ENCODE measurements at regions not wholly inside any gene's neighbourhood (a gene's known extent, or its start where the extent isn't known, plus 50 kb on each side); places are given as distances from the start of the nearest gene placed in this dataset.

DNA sequence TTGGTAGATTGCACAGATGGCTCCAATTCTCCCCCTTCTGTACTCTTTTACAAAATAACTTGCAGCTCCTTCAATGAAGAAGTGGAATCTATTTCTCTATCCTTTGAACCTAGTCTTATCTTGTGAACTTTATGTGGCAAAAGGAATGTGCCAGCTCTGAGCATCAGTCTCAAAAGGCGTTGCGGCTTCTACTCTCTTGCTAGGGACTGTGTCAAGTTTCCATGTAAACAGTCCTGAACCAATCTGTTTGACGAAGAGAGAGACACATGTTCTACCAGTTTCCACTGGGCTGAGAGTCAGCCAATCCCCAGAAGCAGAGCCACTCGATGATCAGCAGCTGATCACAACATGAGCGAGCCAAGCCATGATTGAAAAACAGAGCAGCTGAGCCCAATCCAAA is 439.7 kb upstream of the SETBP1 start:
- TF ChIP-seq CBFB (CRISPR knock-in tag; IDR thresholded peaks at IDR 0.05; ENCODE audit: low read depth): no peak
- TF ChIP-seq FOXP1 (CRISPR knock-in tag; IDR thresholded peaks at IDR 0.05; ENCODE audit: borderline replicate concordance): no peak
- TF ChIP-seq ZNF121 (CRISPR knock-in tag; IDR thresholded peaks at IDR 0.05): no peak
- TF ChIP-seq, protein P1, sequence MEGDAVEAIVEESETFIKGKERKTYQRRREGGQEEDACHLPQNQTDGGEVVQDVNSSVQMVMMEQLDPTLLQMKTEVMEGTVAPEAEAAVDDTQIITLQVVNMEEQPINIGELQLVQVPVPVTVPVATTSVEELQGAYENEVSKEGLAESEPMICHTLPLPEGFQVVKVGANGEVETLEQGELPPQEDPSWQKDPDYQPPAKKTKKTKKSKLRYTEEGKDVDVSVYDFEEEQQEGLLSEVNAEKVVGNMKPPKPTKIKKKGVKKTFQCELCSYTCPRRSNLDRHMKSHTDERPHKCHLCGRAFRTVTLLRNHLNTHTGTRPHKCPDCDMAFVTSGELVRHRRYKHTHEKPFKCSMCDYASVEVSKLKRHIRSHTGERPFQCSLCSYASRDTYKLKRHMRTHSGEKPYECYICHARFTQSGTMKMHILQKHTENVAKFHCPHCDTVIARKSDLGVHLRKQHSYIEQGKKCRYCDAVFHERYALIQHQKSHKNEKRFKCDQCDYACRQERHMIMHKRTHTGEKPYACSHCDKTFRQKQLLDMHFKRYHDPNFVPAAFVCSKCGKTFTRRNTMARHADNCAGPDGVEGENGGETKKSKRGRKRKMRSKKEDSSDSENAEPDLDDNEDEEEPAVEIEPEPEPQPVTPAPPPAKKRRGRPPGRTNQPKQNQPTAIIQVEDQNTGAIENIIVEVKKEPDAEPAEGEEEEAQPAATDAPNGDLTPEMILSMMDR (IDR thresholded peaks at IDR 0.05): no peak
- TF ChIP-seq JUN (CRISPR knock-in tag; IDR thresholded peaks at IDR 0.05): no peak
- TF ChIP-seq NR1H2 (CRISPR knock-in tag; IDR thresholded peaks at IDR 0.05): no peak
- TF ChIP-seq, protein P2, sequence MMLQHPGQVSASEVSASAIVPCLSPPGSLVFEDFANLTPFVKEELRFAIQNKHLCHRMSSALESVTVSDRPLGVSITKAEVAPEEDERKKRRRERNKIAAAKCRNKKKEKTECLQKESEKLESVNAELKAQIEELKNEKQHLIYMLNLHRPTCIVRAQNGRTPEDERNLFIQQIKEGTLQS (CRISPR knock-in tag; conservative IDR thresholded peaks at IDR 0.05): no peak
- TF ChIP-seq, protein P3, sequence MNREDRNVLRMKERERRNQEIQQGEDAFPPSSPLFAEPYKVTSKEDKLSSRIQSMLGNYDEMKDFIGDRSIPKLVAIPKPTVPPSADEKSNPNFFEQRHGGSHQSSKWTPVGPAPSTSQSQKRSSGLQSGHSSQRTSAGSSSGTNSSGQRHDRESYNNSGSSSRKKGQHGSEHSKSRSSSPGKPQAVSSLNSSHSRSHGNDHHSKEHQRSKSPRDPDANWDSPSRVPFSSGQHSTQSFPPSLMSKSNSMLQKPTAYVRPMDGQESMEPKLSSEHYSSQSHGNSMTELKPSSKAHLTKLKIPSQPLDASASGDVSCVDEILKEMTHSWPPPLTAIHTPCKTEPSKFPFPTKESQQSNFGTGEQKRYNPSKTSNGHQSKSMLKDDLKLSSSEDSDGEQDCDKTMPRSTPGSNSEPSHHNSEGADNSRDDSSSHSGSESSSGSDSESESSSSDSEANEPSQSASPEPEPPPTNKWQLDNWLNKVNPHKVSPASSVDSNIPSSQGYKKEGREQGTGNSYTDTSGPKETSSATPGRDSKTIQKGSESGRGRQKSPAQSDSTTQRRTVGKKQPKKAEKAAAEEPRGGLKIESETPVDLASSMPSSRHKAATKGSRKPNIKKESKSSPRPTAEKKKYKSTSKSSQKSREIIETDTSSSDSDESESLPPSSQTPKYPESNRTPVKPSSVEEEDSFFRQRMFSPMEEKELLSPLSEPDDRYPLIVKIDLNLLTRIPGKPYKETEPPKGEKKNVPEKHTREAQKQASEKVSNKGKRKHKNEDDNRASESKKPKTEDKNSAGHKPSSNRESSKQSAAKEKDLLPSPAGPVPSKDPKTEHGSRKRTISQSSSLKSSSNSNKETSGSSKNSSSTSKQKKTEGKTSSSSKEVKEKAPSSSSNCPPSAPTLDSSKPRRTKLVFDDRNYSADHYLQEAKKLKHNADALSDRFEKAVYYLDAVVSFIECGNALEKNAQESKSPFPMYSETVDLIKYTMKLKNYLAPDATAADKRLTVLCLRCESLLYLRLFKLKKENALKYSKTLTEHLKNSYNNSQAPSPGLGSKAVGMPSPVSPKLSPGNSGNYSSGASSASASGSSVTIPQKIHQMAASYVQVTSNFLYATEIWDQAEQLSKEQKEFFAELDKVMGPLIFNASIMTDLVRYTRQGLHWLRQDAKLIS (CRISPR knock-in tag; IDR thresholded peaks at IDR 0.05; ENCODE audit: borderline replicate concordance): no peak
- TF ChIP-seq TEAD4 (CRISPR knock-in tag; IDR thresholded peaks at IDR 0.05): no peak
